Bronchial epithelial cell (primary cell): ENCODE measurements at regions not wholly inside any gene's neighbourhood (a gene's known extent, or its start where the extent isn't known, plus 50 kb on each side); places are given as distances from the start of the nearest gene placed in this dataset.
"Not testable (repeated sequence)": the region's sequence is repeated elsewhere in the genome, so short reads cannot be mapped to it uniquely, and the experiment has no call there.

Experiments
- DNase-seq: peaks from one replicate; pipeline ENCODE4 v3.0.0-alpha.2; 2010; ENCODE audit warnings: low read depth
- FAIRE-seq: peaks from 2 replicates; lab custom pipeline; 2011; peaks lifted over from hg19 to GRCh38; lab: Jason Lieb, UNC
- H3K27me3 ChIP-seq: 2 replicates; pipeline ENCODE4 v1.5.1; 2011; ENCODE audit warnings: low read length; ENCODE audit not compliant: control insufficient read depth, insufficient read depth
- H3K36me3 ChIP-seq: 2 replicates; pipeline ENCODE4 v1.5.1; 2011; ENCODE audit warnings: low read length; ENCODE audit not compliant: control insufficient read depth, insufficient read depth
- H3K4me3 ChIP-seq: 2 replicates; pipeline ENCODE4 v1.5.1; 2011; ENCODE audit warnings: mild to moderate bottlenecking, low read depth, low read length, control low read depth
- TF ChIP-seq, protein P1 (sequence below): IDR thresholded peaks from 2 replicates; pipeline ENCODE4 v1.5.1; 2011; ENCODE audit warnings: mild to moderate bottlenecking, moderate library complexity, low read length, control low read depth, inconsistent platforms; ENCODE audit not compliant: insufficient read depth, severe bottlenecking

DNA sequence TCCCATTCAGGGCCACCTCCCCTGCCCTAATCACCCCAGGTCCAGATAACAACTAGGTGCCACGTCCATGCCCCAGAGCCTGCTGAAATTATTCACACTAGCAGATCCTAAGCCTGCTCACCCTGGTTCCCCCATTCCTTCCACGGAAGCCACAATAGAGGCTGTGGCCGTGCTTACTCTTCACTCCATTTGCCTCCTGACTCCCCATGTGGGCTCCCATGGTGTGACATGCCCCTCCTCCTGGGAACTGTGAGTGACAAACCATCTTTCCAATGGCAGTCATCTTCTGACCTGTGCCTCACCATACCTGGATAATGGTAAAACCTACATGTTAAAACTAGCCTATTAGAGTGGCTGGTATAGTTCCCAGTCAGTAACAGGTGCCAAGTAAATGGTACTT, 216.2 kb upstream of the PRKCQ start:
- DNase-seq, result no peak
- Histone ChIP-seq H3K36me3 (no peaks in the 10 kb centered on the region), H3K27me3 (no peaks in the 10 kb centered on the region), H3K4me3 (no peak overlapping the region)
- no peak for FAIRE-seq
- TF ChIP-seq, protein P1, sequence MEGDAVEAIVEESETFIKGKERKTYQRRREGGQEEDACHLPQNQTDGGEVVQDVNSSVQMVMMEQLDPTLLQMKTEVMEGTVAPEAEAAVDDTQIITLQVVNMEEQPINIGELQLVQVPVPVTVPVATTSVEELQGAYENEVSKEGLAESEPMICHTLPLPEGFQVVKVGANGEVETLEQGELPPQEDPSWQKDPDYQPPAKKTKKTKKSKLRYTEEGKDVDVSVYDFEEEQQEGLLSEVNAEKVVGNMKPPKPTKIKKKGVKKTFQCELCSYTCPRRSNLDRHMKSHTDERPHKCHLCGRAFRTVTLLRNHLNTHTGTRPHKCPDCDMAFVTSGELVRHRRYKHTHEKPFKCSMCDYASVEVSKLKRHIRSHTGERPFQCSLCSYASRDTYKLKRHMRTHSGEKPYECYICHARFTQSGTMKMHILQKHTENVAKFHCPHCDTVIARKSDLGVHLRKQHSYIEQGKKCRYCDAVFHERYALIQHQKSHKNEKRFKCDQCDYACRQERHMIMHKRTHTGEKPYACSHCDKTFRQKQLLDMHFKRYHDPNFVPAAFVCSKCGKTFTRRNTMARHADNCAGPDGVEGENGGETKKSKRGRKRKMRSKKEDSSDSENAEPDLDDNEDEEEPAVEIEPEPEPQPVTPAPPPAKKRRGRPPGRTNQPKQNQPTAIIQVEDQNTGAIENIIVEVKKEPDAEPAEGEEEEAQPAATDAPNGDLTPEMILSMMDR, result no peak

DNA sequence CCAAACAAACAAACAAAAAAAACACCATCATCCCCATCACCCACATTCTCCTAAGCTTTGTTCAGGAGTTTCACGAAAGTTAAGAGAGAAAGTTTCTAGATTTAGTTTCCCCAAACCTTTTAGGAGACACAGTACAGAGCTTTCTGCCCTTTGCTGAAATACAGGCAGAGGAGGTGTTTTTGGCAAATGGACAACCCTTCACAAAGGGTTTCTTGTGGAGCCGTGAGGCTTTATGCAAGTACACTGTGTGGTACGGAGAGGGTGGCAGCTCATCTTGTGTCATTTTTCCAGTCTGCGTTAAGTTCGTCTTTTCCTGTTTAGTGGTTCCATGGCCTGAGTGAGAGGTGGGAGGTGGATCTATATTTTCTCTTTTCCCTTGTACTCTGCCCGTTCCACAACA, 215.5 kb upstream of the PRKCQ start:
- no peak for FAIRE-seq
- Histone ChIP-seq H3K36me3 (no peaks in the 10 kb centered on the region), H3K4me3 (no peak overlapping the region), H3K27me3 (no peaks in the 10 kb centered on the region)
- no peak for DNase-seq
- TF ChIP-seq, protein P1, result no peak

DNA sequence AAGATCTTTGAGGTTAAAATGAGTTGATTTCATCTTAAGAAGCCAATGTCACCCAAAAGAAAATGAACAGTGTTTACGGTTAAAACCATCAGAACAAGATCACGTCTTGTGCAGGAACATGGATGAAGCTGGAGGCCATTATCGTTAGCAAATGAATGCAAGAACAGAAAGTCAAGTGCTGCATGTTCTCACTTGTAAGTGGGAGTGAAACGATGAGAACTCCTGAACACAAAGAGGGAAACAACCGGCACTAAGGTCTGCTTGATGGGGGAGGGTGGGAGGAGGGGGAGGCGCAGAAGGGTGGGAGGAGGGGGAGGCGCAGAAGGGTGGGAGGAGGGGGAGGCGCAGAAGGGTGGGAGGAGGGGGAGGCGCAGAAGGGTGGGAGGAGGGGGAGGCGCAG, 214.8 kb upstream of the PRKCQ start:
- DNase-seq, result peak; percentile 48
- H3K27me3 ChIP-seq, FAIRE-seq, H3K36me3 ChIP-seq: not testable (repeated sequence)
- H3K4me3 ChIP-seq, result peak overlapping the region; percentile 15

DNA sequence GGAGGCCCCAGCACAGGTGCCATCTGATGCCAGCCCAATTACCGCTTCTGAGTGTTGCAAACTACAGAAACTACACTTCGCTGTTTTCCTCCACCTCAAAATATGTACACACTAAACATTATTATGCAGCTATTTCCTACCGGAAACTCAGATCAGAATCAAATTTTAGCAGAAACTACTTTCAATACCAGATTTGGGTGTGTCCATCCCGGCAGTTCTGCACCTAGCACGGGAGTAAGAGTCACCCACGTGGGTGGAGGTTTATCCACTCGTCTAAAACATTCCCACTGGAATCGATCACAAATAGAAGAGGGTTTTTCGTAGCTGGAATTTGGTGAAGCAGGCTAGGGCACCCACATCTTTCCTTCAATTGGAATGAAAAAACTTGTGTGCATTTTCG, 214.4 kb upstream of the PRKCQ start:
- Histone ChIP-seq H3K27me3 (no peaks in the 10 kb centered on the region), H3K36me3 (no peaks in the 10 kb centered on the region), H3K4me3 (peak overlapping the region; percentile 15)
- FAIRE-seq, result no peak
- TF ChIP-seq, protein P1, result no peak
- peak; percentile 53 for DNase-seq

DNA sequence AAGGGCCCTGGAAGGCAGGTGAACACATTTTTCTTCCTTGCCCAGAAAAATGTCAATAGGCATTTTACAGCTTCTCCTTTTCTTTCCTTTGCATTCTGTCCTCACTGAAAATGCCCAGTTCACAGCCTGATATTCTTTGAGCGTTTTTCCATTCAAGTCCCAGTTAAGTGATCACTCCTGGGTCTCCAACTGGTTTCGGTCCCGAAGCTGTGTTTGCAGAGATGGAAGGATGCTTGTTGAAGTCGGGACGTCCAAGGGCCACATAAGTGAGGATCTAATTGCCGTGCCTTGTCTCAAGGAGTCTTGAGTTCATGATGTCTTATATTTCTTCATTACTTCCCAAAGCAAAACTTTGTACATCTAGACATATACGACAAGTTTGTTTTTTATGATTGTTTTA, 208.7 kb upstream of the PRKCQ start:
- Histone ChIP-seq H3K36me3 (no peaks in the 10 kb centered on the region), H3K4me3 (no peak overlapping the region), H3K27me3 (no peaks in the 10 kb centered on the region)
- FAIRE-seq (no peak), DNase-seq (no peak)
- TF ChIP-seq, protein P1, result no peak

DNA sequence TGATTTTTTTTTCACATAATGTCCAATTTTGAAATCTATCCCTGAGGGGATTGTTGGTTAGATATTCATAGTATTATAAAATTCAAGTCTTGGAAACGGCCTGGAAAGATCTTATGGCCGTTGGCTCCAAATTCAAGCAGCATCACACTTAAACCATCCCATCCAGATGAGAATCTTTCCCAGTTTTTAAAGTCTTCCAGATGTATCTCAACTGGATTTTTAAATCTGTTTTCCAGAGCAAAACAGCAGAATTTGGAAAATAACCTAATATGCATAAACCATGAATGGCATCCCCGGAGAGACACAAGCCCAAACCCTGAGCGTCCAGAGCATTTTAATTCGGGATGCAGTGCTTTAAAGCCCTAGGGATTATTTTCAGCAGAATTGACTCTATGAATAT, 208.2 kb upstream of the PRKCQ start:
- no peak for FAIRE-seq
- Histone ChIP-seq H3K36me3 (no peaks in the 10 kb centered on the region), H3K27me3 (no peaks in the 10 kb centered on the region), H3K4me3 (no peak overlapping the region)
- TF ChIP-seq, protein P1, result no peak
- DNase-seq, result no peak
